GM12878 (cell line): ENCODE measurements at regions not wholly inside any gene's neighbourhood (a gene's known extent, or its start where the extent isn't known, plus 50 kb on each side); places are given as distances from the start of the nearest gene placed in this dataset.

Experiments
- ATAC-seq: fragments of 200-7000 bp; cut with Tn5 transposase; 3 replicates; pipeline ENCODE4 v1.9.1; 2020; ENCODE audit warnings: mild to moderate bottlenecking, moderate library complexity
- BruUV-seq: library from RNA; stranded (reverse); fragments of 400-500 nt; replicated peaks from 2 replicates; lab custom pipeline; 2021; lab: Mats Ljungman, UMichigan
- CTCF ChIA-PET: fragments of 300-600 bp; sonication (Branson Sonifier 250); formaldehyde crosslinking; extraction: SDS; loops from one replicate; lab custom pipeline; 2021; ENCODE audit warnings: inconsistent platforms; lab: Yijun Ruan, JAX
- POLR2A ChIA-PET: fragments of 350-600 bp; formaldehyde crosslinking; extraction: SDS; loops from one replicate; lab custom pipeline; 2021; ENCODE audit warnings: inconsistent platforms; lab: Charles Lee
- RAD21 ChIA-PET: fragments of 300-600 bp; sonication (Branson Sonifier 250); formaldehyde crosslinking; loops from one replicate; lab custom pipeline; 2023; ENCODE audit warnings: antibody characterized with exemption; ENCODE audit not compliant: unreplicated experiment; lab: Charles Lee
- SMC1A ChIA-PET: fragments of 300-600 bp; sonication (Branson Sonifier 250); formaldehyde crosslinking; loops from one replicate; lab custom pipeline; 2023; ENCODE audit not compliant: unreplicated experiment, uncharacterized antibody; lab: Charles Lee
- DNase-seq: peaks from one replicate; pipeline ENCODE4 v3.0.0-alpha.2; 2011; ENCODE audit warnings: low read depth, low spot score
- FAIRE-seq: peaks from 3 replicates; lab custom pipeline; 2011; peaks lifted over from hg19 to GRCh38; lab: Jason Lieb, UNC
- H2AFZ ChIP-seq: 2 replicates; pipeline ENCODE4 v1.6.0; 2011; ENCODE audit warnings: low read depth, low read length, control low read depth; ENCODE audit not compliant: control insufficient read depth
- H3K27ac ChIP-seq: 2 replicates; pipeline ENCODE4 v1.5.1; 2011; ENCODE audit warnings: control low read depth; ENCODE audit not compliant: control insufficient read depth, insufficient read depth
- H3K27me3 ChIP-seq, 2 experiments: replicated peaks in 1 of 2; 2 replicates each; pipeline versions ENCODE4 v1.6.0 to v1.6.1; 2011; ENCODE audit warnings: low read length in 1 of 2; ENCODE audit not compliant: control insufficient read depth in 2 of 2, insufficient read depth in 2 of 2
- H3K36me3 ChIP-seq, 2 experiments: 2 replicates each; pipeline ENCODE4 v1.5.1; 2011; ENCODE audit warnings: low read length in 1 of 2; ENCODE audit not compliant: control insufficient read depth in 2 of 2, insufficient read depth in 2 of 2
- H3K4me1 ChIP-seq: 2 replicates; pipeline ENCODE4 v1.6.1; 2011; ENCODE audit warnings: mild to moderate bottlenecking, low read length, moderate library complexity, mixed read lengths; ENCODE audit not compliant: control insufficient read depth, insufficient read depth
- H3K4me2 ChIP-seq: 2 replicates; pipeline ENCODE4 v1.6.0; 2011; ENCODE audit warnings: control low read depth; ENCODE audit not compliant: control insufficient read depth, insufficient read depth
- H3K4me3 ChIP-seq: fragments of 200-600 bp; sonication (generic); 2 replicates; pipeline ENCODE4 v1.5.1; 2016
- H3K79me2 ChIP-seq: 2 replicates; pipeline ENCODE4 v1.6.0; 2011; ENCODE audit warnings: low read length; ENCODE audit not compliant: control insufficient read depth, insufficient read depth
- H3K9ac ChIP-seq: 2 replicates; pipeline ENCODE4 v1.8.0; 2011; ENCODE audit warnings: low read length, control low read depth, mixed read lengths; ENCODE audit not compliant: control insufficient read depth, insufficient read depth
- H3K9me3 ChIP-seq: replicated peaks from 3 replicates; pipeline ENCODE4 v1.5.1; 2011; ENCODE audit warnings: mild to moderate bottlenecking, low read length; ENCODE audit not compliant: control insufficient read depth, insufficient read depth
- H4K20me1 ChIP-seq: 2 replicates; pipeline ENCODE4 v1.6.0; 2011; ENCODE audit not compliant: control insufficient read depth, insufficient read depth
- BACH1 ChIP-seq: fragments of 450-650 bp; IDR thresholded peaks from 2 replicates; pipeline ENCODE4 v1.6.1; 2017; ENCODE audit warnings: mild to moderate bottlenecking, borderline replicate concordance
- BCL11A ChIP-seq: IDR thresholded peaks from 2 replicates; pipeline ENCODE4 v1.6.1; 2011; ENCODE audit warnings: low read depth, low read length
- CEBPB ChIP-seq, 2 experiments: fragments of 150-350 bp in 1 of 2; IDR thresholded peaks; 2 replicates each; pipeline ENCODE4 v1.6.1; 2012 to 2014; ENCODE audit warnings: low read depth in 2 of 2, low read length in 2 of 2, borderline replicate concordance in 1 of 2, inconsistent platforms in 1 of 2
- CEBPZ ChIP-seq: fragments of 150-350 bp; IDR thresholded peaks from 2 replicates; pipeline ENCODE4 v1.6.1; 2016; ENCODE audit warnings: low read depth, low read length
- E2F8 ChIP-seq: fragments of 450-650 bp; IDR thresholded peaks from 2 replicates; pipeline ENCODE4 v1.6.1; 2018; ENCODE audit warnings: mild to moderate bottlenecking, low read depth, moderate library complexity; ENCODE audit not compliant: partially characterized antibody
- FOXK2 ChIP-seq: fragments of 450-650 bp; IDR thresholded peaks from 2 replicates; pipeline ENCODE4 v1.6.1; 2017; ENCODE audit warnings: mild to moderate bottlenecking, moderate library complexity
- IRF4 ChIP-seq: IDR thresholded peaks from 2 replicates; pipeline ENCODE4 v1.6.1; 2011; ENCODE audit warnings: low read depth, low read length
- KAT2A ChIP-seq: conservative IDR thresholded peaks from 2 replicates; pipeline ENCODE4 v1.6.1; 2011; ENCODE audit warnings: low read depth, low read length; ENCODE audit not compliant: control insufficient read depth
- MEF2B ChIP-seq: fragments of 450-650 bp; IDR thresholded peaks from 2 replicates; pipeline ENCODE4 v1.6.1; 2018; ENCODE audit warnings: mild to moderate bottlenecking, moderate library complexity; ENCODE audit not compliant: partially characterized antibody, poor library complexity, severe bottlenecking
- MYC ChIP-seq: IDR thresholded peaks from 2 replicates; pipeline ENCODE4 v1.6.1; 2011; ENCODE audit warnings: mild to moderate bottlenecking, low read length, moderate library complexity, inconsistent platforms; ENCODE audit not compliant: insufficient read depth, insufficient replicate concordance, insufficient read length, severe bottlenecking
- RFX5 ChIP-seq: IDR thresholded peaks from 2 replicates; pipeline ENCODE4 v1.6.1; 2011; ENCODE audit warnings: low read depth, low read length, improper control_type of control experiment
- YBX1 ChIP-seq: fragments of 450-650 bp; IDR thresholded peaks from 2 replicates; pipeline ENCODE4 v1.6.1; 2016; ENCODE audit warnings: antibody characterized with exemption
- ZBED1 ChIP-seq: IDR thresholded peaks from 2 replicates; pipeline ENCODE4 v1.6.1; 2016; ENCODE audit warnings: borderline replicate concordance
- ZNF592 ChIP-seq: fragments of 450-650 bp; IDR thresholded peaks from 2 replicates; pipeline ENCODE4 v1.6.1; 2017; ENCODE audit warnings: mild to moderate bottlenecking, moderate library complexity
- ZSCAN29 ChIP-seq: fragments of 450-650 bp; IDR thresholded peaks from 2 replicates; pipeline ENCODE4 v1.6.1; 2017; ENCODE audit warnings: mild to moderate bottlenecking, moderate library complexity
- WGBS: methylation state at CpG from one replicate; pipeline ENCODE4 v1.1.6; 2016; ENCODE audit warnings: low lambda C conversion rate; ENCODE audit not compliant: insufficient replicate concordance, insufficient coverage; ENCODE audit errors: missing lambda C conversion rate; 5-methylcytosine and 5-hydroxymethylcytosine counted together
- in situ Hi-C: fragments of 300-500 bp; cut with MboI; formaldehyde crosslinking; loops from 9 replicates; pipeline ENCODE4 v1.14.3; 2018; ENCODE audit warnings: mixed read lengths
- intact Hi-C: fragments of 100-400 bp; cut with micrococcal nuclease; formaldehyde crosslinking; loops from one replicate; pipeline ENCODE4 v1.14.2; 2022; ENCODE audit not compliant: unreplicated experiment

- no peak for TF ChIP-seq E2F8
- TF ChIP-seq ZBED1 = no peak
- TF ChIP-seq MYC = no peak
- no peak for TF ChIP-seq IRF4
- TF ChIP-seq KAT2A = no peak
- TF ChIP-seq BCL11A = no peak
- no peak for TF ChIP-seq CEBPB (IDR thresholded peaks at IDR 0.05; ENCODE audit: borderline replicate concordance in 1 of 2, low read depth in 2 of 2, low read length in 2 of 2)
- TF ChIP-seq MEF2B = no peak
These were observed 78.5 kb downstream of the POLR2M start (continued) for GRCh38 chr15:57785039-57785438.

- H3K9ac ChIP-seq = no peak overlapping the region
- H3K27me3 ChIP-seq = peaks cover 0 to 4% of the 10 kb centered on the region in 2 experiments; a peak in 3 of 4 replicates
- ChIA-PET RAD21 (no interaction called here), POLR2A (no interaction called here), CTCF (no interaction called here), SMC1A (no interaction called here)
- DNase-seq (no peak), FAIRE-seq (no peak), ATAC-seq (no peak)
- no peaks in the 10 kb centered on the region for H3K36me3 ChIP-seq
- in situ Hi-C loops = no loop called here
- no peaks in the 10 kb centered on the region for H3K9me3 ChIP-seq
- BruUV-seq = no TSS peak
- no peak overlapping the region for H3K4me2 ChIP-seq
- H2AFZ ChIP-seq = no peak overlapping the region
- H3K27ac ChIP-seq = no peak overlapping the region
- H3K79me2 ChIP-seq = no peaks in the 10 kb centered on the region
- H3K4me3 ChIP-seq = no peak overlapping the region
- no peaks in the 10 kb centered on the region for H4K20me1 ChIP-seq
- intact Hi-C loops = no loop called here
- no peaks in the 10 kb centered on the region for H3K4me1 ChIP-seq
- 0% methylated on average over 3 of the region's 3 CpGs for WGBS
- no peak for TF ChIP-seq YBX1
- TF ChIP-seq BACH1 = no peak
- TF ChIP-seq RFX5 = no peak
- TF ChIP-seq FOXK2 = no peak
- TF ChIP-seq ZSCAN29 = no peak
- no peak for TF ChIP-seq ZNF592
- TF ChIP-seq CEBPZ = no peak
These were observed 79.4 kb downstream of the POLR2M start for GRCh38 chr15:57785959-57786358.
